ENCODE measurements at regions not wholly inside any gene's neighbourhood (a gene's known extent, or its start where the extent isn't known, plus 50 kb on each side); places are given as distances from the start of the nearest gene placed in this dataset.
"Not testable (repeated sequence)": the region's sequence is repeated elsewhere in the genome, so short reads cannot be mapped to it uniquely, and the experiment has no call there.

DNA sequence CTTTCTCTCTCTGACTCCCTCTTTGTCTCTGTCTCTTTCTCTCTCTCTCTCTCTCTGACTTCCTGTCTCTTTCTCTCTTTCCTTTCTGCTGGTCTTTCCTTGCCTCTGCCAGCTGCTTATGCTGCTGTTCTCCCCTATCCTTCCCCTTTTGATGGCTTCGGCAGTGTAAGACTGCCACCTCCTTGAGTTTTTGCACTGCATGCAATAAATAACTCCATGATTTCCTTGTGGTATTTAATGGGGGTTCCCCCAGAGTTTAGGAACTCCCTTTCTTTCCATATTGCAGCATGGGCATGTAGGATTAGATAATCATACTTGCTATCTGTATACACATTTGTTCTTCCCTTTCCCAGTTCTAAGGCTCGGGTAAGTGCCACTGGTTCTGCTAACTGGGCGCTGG is 157.8 kb upstream of the BANK1 start:
- TF ChIP-seq, protein P1, sequence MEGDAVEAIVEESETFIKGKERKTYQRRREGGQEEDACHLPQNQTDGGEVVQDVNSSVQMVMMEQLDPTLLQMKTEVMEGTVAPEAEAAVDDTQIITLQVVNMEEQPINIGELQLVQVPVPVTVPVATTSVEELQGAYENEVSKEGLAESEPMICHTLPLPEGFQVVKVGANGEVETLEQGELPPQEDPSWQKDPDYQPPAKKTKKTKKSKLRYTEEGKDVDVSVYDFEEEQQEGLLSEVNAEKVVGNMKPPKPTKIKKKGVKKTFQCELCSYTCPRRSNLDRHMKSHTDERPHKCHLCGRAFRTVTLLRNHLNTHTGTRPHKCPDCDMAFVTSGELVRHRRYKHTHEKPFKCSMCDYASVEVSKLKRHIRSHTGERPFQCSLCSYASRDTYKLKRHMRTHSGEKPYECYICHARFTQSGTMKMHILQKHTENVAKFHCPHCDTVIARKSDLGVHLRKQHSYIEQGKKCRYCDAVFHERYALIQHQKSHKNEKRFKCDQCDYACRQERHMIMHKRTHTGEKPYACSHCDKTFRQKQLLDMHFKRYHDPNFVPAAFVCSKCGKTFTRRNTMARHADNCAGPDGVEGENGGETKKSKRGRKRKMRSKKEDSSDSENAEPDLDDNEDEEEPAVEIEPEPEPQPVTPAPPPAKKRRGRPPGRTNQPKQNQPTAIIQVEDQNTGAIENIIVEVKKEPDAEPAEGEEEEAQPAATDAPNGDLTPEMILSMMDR (IDR thresholded peaks at IDR 0.05): not testable (repeated sequence)
- not testable (repeated sequence) for TF ChIP-seq POLR2A (IDR thresholded peaks at IDR 0.05)

Measured in adrenal gland (tissue), 5 donors.